ENCODE measurements at regions not wholly inside any gene's neighbourhood (a gene's known extent, or its start where the extent isn't known, plus 50 kb on each side); places are given as distances from the start of the nearest gene placed in this dataset.

- no peak for TF ChIP-seq CTCF (IDR thresholded peaks at IDR 0.05)
- H3K27ac ChIP-seq, result no peak overlapping the region
- 73 to 90% methylated on average over 3 of the region's 3 CpGs for WGBS, 2 donors
Observed at GRCh38 chr1:113247782-113248181, 142.5 kb upstream of the MAGI3 start.

GRCh38 chr1:113248494-113248893 is 141.8 kb upstream of the MAGI3 start:
- Histone ChIP-seq H3K4me1 (peaks cover 0 to 10% (median 2%) of the 10 kb centered on the region in 9 donors), H3K36me3 (no peaks in the 10 kb centered on the region), H3K4me3 (no peak overlapping the region), H3K27me3 (no peaks in the 10 kb centered on the region), H3K9me3 (no peaks in the 10 kb centered on the region), H3K27ac (no peak overlapping the region)
- WGBS, 2 donors, result 79 to 82% methylated on average over 5 of the region's 5 CpGs
- no peak for DNase-seq
- intact Hi-C loops (cut with DNase I), result no loop called here
- ATAC-seq, result no peak
- no peak for TF ChIP-seq CTCF (IDR thresholded peaks at IDR 0.05)

More at GRCh38 chr1:113247782-113248181, 142.5 kb upstream of the MAGI3 start:
- Histone ChIP-seq H3K36me3 (no peaks in the 10 kb centered on the region), H3K27me3 (no peaks in the 10 kb centered on the region), H3K9me3 (no peaks in the 10 kb centered on the region), H3K4me1 (peaks cover 0 to 6% (median 2%) of the 10 kb centered on the region in 9 donors), H3K4me3 (no peak overlapping the region)
- ATAC-seq (no peak), DNase-seq (no peak)
- intact Hi-C loops (cut with DNase I), result no loop called here

- no peak for ATAC-seq
Observed at GRCh38 chr1:113250161-113250560, 140.2 kb upstream of the MAGI3 start.

GRCh38 chr1:113252166-113252565 is 138.1 kb upstream of the MAGI3 start:
- H3K4me3 ChIP-seq, result no peak overlapping the region
- intact Hi-C loops (cut with DNase I), result no loop called here
- H3K27ac ChIP-seq, result no peak overlapping the region
- WGBS, 2 donors, result 56 to 64% methylated on average over 7 of the region's 7 CpGs
- DNase-seq (no peak), ATAC-seq (no peak)
- H3K9me3 ChIP-seq, result no peaks in the 10 kb centered on the region
- H3K36me3 ChIP-seq, result no peaks in the 10 kb centered on the region
- H3K4me1 ChIP-seq, result peaks cover 0 to 10% (median 2%) of the 10 kb centered on the region in 9 donors
- H3K27me3 ChIP-seq, result no peaks in the 10 kb centered on the region
- TF ChIP-seq CTCF (IDR thresholded peaks at IDR 0.05), result no peak

More at GRCh38 chr1:113250161-113250560, 140.2 kb upstream of the MAGI3 start:
- no peak for TF ChIP-seq CTCF (IDR thresholded peaks at IDR 0.05)
- Histone ChIP-seq H3K4me1 (peaks cover 0 to 10% (median 2%) of the 10 kb centered on the region in 9 donors), H3K9me3 (no peaks in the 10 kb centered on the region), H3K4me3 (no peak overlapping the region), H3K27me3 (no peaks in the 10 kb centered on the region), H3K27ac (no peak overlapping the region), H3K36me3 (no peaks in the 10 kb centered on the region)
- no peak for DNase-seq
- WGBS, 2 donors, result 55 to 63% methylated on average over 6 of the region's 6 CpGs
- intact Hi-C loops (cut with DNase I), result no loop called here

Measured in heart right ventricle (tissue), 16 donors.